ENCODE measurements at regions not wholly inside any gene's neighbourhood (a gene's known extent, or its start where the extent isn't known, plus 50 kb on each side); places are given as distances from the start of the nearest gene placed in this dataset.

GRCh38 chr9:12425878-12426864 is 267.0 kb upstream of the TYRP1 start:
- TF ChIP-seq BHLHE40 (IDR thresholded peaks at IDR 0.05; ENCODE audit: borderline replicate concordance) (no peak), FOXA1 (IDR thresholded peaks at IDR 0.05) (no peak)
